ENCODE measurements at regions not wholly inside any gene's neighbourhood (a gene's known extent, or its start where the extent isn't known, plus 50 kb on each side); places are given as distances from the start of the nearest gene placed in this dataset.
"Not testable (repeated sequence)": the region's sequence is repeated elsewhere in the genome, so short reads cannot be mapped to it uniquely, and the experiment has no call there.

DNA sequence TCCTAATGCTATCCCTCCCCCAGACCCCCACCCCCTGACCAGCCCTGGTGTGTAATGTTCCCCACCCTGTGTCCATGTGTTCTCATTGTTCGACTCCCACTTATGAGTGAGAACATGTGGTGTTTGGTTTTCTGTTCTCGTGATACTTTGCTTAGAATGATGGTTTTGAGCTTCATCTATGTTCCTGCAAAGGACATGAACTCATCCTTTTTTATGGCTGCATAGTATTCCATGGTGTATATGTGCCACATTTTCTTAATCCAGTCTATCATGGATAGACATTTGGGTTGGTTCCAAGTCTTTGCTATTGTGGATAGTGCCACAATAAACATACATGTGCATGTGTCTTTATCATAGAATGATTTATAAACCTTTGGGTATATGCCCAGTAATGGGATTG lies 209.4 kb upstream of the SLC38A2 start:
- H3K79me2 ChIP-seq (ENCODE audit: control insufficient read depth, insufficient read depth, low read length); CTCF ChIA-PET; H3K9ac ChIP-seq (replicated peaks; ENCODE audit: extremely low read depth, insufficient read depth, low read length); dilution Hi-C loops (cut with MboI; ENCODE audit: extremely low pct_ligation_motif_present, low sequenced_read_pairs); H3K9me3 ChIP-seq (replicated peaks; ENCODE audit: control insufficient read depth, insufficient read depth, low read length); H2AFZ ChIP-seq (ENCODE audit: low read depth, low read length); H3K36me3 ChIP-seq (ENCODE audit: control insufficient read depth in 2 of 2, extremely low read depth in 1 of 2, insufficient read depth in 2 of 2, low read length in 2 of 2); H3K27ac ChIP-seq (ENCODE audit: insufficient read depth, low read depth, low read length); H3K27me3 ChIP-seq (ENCODE audit: control insufficient read depth in 2 of 2, insufficient read depth in 2 of 2, low read length in 2 of 2); H3K9me1 ChIP-seq (replicated peaks; ENCODE audit: control insufficient read depth, extremely low read depth, insufficient read depth, low read length); FAIRE-seq; POLR2A ChIA-PET; intact Hi-C loops (cut with micrococcal nuclease); H3K4me2 ChIP-seq (ENCODE audit: insufficient read depth, low read length); BruUV-seq (replicated peaks); H4K20me1 ChIP-seq (replicated peaks; ENCODE audit: control insufficient read depth, extremely low read depth, insufficient read depth, low read length); H3K4me1 ChIP-seq (ENCODE audit: control insufficient read depth, extremely low read depth, insufficient read depth, low read length); DNase-seq (ENCODE audit: low read depth, low spot score); H3K4me3 ChIP-seq (replicated peaks in 1 of 3; ENCODE audit: insufficient read depth in 1 of 3, low read depth in 1 of 3, low read length in 3 of 3): not testable (repeated sequence)

- Histone ChIP-seq H3K27me3 (ENCODE audit: control insufficient read depth in 2 of 2, insufficient read depth in 2 of 2, low read length in 2 of 2) (no peaks in the 10 kb centered on the region), H3K79me2 (ENCODE audit: control insufficient read depth, insufficient read depth, low read length) (no peaks in the 10 kb centered on the region), H4K20me1 (replicated peaks; ENCODE audit: control insufficient read depth, extremely low read depth, insufficient read depth, low read length) (no peaks in the 10 kb centered on the region), H2AFZ (ENCODE audit: low read depth, low read length) (no peak overlapping the region), H3K9ac (replicated peaks; ENCODE audit: extremely low read depth, insufficient read depth, low read length) (no peak overlapping the region), H3K4me2 (ENCODE audit: insufficient read depth, low read length) (no peak overlapping the region), H3K9me3 (replicated peaks; ENCODE audit: control insufficient read depth, insufficient read depth, low read length) (no peaks in the 10 kb centered on the region), H3K36me3 (ENCODE audit: control insufficient read depth in 2 of 2, extremely low read depth in 1 of 2, insufficient read depth in 2 of 2, low read length in 2 of 2) (no peaks in the 10 kb centered on the region), H3K27ac (ENCODE audit: insufficient read depth, low read depth, low read length) (no peak overlapping the region), H3K4me1 (ENCODE audit: control insufficient read depth, extremely low read depth, insufficient read depth, low read length) (no peaks in the 10 kb centered on the region), H3K4me3 (replicated peaks in 1 of 3; ENCODE audit: insufficient read depth in 1 of 3, low read depth in 1 of 3, low read length in 3 of 3) (no peak overlapping the region), H3K9me1 (replicated peaks; ENCODE audit: control insufficient read depth, extremely low read depth, insufficient read depth, low read length) (no peaks in the 10 kb centered on the region)
- ChIA-PET POLR2A (no interaction called here), CTCF (interaction anchor here (1.3 to 1.5 kb wide), 2 partner anchors 12 to 81 kb away, joined by 3 to 4 read pairs; no protein-coding TSS in a partner anchor)
- intact Hi-C loops (cut with micrococcal nuclease): no loop called here
- dilution Hi-C loops (cut with MboI; ENCODE audit: extremely low pct_ligation_motif_present, low sequenced_read_pairs): no loop called here
- BruUV-seq (replicated peaks): no TSS peak
- DNase-seq (ENCODE audit: low read depth, low spot score) (no peak), FAIRE-seq (no peak)
- TF ChIP-seq JUN (IDR thresholded peaks at IDR 0.05; ENCODE audit: borderline replicate concordance, insufficient read depth, insufficient read length, low read depth) (no peak), MYC (IDR thresholded peaks at IDR 0.05; ENCODE audit: low read depth, low read length) (no peak), POLR2AphosphoS5 (IDR thresholded peaks at IDR 0.05; ENCODE audit: insufficient read depth, low read depth, low read length) (no peak), POLR2A (IDR thresholded peaks at IDR 0.05; ENCODE audit: low read depth, low read length) (no peak), CTCF (IDR thresholded peaks at IDR 0.05; ENCODE audit: extremely low read depth in 1 of 2, insufficient read depth in 1 of 2, low read depth in 1 of 2, low read length in 2 of 2) (no peak), GATA2 (IDR thresholded peaks at IDR 0.05; ENCODE audit: insufficient read depth, insufficient read length, low read depth, low read length) (no peak), EZH2 (IDR thresholded peaks at IDR 0.05; ENCODE audit: borderline replicate concordance, low read depth, low read length, severe bottlenecking) (no peak), FOS (IDR thresholded peaks at IDR 0.05; ENCODE audit: borderline replicate concordance, insufficient read depth, low read length) (no peak)
- TF ChIP-seq, protein P1, sequence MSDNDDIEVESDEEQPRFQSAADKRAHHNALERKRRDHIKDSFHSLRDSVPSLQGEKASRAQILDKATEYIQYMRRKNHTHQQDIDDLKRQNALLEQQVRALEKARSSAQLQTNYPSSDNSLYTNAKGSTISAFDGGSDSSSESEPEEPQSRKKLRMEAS (IDR thresholded peaks at IDR 0.05; ENCODE audit: insufficient read depth, insufficient read length): no peak
Measured at GRCh38 chr12:46580445-46580844, 207.9 kb upstream of the SLC38A2 start.

Data from endothelial cell of umbilical vein (primary cell).